HG02885 (cell line): ENCODE measurements at regions not wholly inside any gene's neighbourhood (a gene's known extent, or its start where the extent isn't known, plus 50 kb on each side); places are given as distances from the start of the nearest gene placed in this dataset.
"Not testable (repeated sequence)": the region's sequence is repeated elsewhere in the genome, so short reads cannot be mapped to it uniquely, and the experiment has no call there.

ENCODE experiments used
- ATAC-seq: cut with Tn5 transposase; IDR thresholded peaks from one replicate; pipeline ENCODE4 v1.9.1; 2021; ENCODE audit warnings: mild to moderate bottlenecking; ENCODE audit not compliant: unreplicated experiment, poor library complexity

- no peak for ATAC-seq
These were observed 640.6 kb upstream of the DPPA4 start for GRCh38 chr3:109977897-109978296.

- ATAC-seq: no peak
These were observed 644.9 kb upstream of the DPPA4 start for GRCh38 chr3:109982201-109982600.

- ATAC-seq: no peak
These were observed 647.6 kb upstream of the DPPA4 start for GRCh38 chr3:109984976-109985375.

- ATAC-seq: no peak
These were observed 648.7 kb upstream of the DPPA4 start for GRCh38 chr3:109985943-109986555.

GRCh38 chr3:109994853-109995252 is 657.5 kb upstream of the DPPA4 start:
- ATAC-seq: no peak

DNA sequence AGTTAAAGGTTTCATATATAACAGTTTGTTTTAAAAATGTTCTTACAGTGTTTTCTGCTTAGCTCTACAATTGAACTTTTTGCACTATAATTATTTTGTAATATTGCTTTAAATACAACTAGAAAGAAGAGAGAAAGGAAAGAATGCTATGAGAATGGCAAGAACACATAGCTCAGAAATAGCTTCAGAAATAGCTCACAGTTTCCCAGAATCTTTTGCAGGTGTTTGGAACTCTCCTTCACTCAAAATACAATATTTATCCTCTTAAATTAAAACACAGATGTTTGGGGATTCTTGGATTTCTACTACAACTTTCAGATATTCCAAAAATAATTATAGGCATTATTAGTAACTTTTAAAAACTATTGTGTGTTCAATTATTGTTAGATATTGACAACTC is 658.0 kb upstream of the DPPA4 start:
- no peak for ATAC-seq

DNA sequence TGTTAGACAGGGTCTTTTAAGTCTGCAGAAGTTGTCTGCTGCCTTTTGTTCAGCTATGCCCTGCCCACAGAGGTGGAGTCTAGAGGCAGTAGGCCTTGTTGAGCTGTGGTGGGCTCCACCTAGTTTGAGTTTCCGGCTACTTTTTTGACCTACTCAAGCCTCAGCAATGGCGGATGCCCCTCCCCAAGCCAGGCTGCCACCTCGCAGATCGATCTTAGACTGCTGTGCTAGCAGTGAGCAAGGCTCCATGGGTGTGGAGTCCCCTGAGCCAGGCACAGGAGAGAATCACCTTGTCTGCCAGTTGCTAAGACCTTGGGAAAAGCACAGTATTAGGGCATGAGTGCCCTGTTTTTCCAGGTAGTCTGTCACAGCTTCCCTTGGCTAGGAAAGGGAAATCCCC is 664.6 kb upstream of the DPPA4 start:
- ATAC-seq: not testable (repeated sequence)

DNA sequence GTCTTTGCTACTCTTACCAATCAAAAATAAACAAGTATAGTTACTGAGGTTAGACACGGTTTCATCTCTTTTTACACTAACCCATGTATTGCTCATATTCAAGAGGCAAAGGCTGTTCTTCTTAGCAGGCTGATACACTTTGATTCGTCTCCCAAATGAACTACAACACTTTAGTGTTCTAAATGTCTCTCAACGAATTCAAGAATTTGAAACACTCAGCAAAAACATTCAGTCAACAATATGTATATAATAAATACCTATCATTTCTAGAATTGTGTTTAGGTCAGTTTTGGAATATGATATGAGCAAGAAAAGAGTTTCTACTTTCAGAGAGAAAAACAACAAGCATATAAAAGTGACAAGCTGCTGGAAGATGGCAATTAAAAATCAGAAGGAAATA is 669.6 kb upstream of the DPPA4 start:
- no peak for ATAC-seq

GRCh38 chr3:110015231-110015963 is 678.1 kb upstream of the DPPA4 start:
- no peak for ATAC-seq

- ATAC-seq: no peak
These were observed 679.0 kb upstream of the DPPA4 start for GRCh38 chr3:110016235-110016815.

- no peak for ATAC-seq
These were observed 680.0 kb upstream of the DPPA4 start for GRCh38 chr3:110017304-110017703.

DNA sequence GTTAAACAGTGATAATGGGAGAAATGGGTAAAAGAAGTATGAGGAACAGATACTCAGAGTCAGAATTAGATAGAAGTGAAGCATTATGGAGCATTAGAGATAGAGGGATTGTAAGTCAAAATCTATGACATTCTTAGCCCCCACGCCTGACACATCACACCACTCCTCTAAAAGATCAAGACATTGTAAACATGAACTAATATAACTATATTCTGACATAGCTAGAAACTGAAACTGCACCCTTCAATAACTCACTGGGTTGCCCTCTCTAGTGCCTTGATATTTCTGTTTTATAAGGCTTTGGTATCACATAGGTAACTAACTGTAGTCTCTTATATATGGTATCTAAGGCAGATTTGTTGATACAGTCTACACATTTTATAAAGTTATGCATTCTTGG is 684.3 kb upstream of the DPPA4 start:
- no peak for ATAC-seq

- ATAC-seq: not testable (repeated sequence)
These were observed 685.7 kb upstream of the DPPA4 start for GRCh38 chr3:110023022-110023421.

DNA sequence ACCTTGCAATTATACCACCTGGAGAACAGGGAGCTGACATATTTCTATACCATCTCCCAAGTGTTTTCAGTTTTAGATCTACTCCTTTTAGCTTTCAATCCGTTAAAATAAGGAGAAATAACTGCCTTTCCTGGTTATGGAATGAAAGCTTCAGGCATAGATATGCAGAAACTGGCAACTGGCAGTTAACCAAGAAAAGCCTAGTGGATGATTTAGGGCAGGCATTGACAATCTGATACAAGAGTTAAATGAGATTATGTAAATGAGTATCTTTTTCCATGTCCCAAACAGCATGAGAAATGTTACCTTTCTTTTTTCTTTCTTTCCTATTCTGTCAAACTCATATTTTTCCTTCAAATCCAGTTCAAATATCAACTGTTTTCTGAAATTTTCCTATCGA is 689.1 kb upstream of the DPPA4 start:
- no peak for ATAC-seq

DNA sequence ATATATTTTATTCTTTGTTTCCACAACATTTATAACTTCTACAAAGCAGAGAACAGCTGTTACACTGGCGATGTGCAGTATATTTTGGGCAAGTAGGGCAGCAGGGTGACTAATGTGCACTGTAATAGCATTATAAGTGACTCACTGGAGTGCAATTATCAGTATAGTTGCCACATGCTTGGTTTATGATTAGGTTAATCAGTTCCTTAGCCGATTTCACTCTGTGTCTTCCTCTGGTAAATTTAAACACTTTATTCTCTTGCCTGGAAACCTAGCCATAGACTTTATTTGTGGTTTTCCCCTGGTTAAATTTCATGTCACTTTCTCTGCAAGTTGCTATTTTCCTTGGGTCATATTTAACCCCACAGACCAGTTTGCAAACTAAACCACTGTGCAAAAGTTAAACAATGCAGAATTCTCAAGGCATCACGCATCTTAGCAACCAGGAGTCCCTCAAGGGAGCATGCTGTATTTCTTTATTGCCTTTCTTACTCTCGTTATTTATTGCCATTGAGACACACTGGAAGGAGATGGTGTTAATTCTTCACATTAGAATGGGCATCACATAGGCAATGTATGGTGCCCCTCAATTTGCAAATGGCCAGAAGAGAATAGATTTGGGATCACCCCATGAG is 690.2 kb upstream of the DPPA4 start:
- no peak for ATAC-seq

DNA sequence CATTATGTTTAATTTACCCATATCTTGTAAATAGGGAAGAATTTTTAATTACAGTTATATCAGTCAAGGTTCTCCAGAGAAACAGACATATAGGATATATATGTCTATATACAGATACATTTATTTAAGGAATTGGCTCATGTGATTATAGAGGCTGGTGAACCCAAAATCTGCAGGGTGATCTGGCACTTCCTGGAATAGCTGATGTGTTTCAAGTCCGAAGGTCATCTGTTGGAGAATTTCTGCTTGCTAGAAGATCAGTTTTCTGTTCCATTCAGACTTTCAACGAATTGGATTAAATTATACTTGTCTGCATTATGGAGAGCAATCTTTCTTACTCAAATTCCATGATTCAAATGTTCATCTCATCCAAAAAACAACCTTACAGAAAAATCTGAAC is 694.6 kb upstream of the DPPA4 start:
- ATAC-seq: no peak

DNA sequence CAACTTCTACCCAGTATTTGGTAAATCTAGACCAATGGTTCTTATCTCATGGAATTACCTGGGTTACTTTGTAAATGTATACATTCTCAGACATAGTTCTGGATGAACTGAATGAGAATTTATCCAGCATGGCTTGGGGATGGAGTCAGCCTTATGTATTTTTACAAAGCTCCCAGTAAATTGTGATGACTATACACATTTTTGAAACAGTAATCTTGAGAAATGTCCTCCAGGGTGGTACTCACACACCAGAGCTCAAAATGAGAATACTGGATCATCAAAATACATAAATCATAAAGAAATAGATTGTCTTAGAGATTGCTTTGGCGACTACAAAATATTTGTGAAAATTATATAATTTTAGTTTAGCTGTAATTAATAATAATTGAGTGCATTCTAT is 722.1 kb upstream of the DPPA4 start:
- ATAC-seq: no peak

DNA sequence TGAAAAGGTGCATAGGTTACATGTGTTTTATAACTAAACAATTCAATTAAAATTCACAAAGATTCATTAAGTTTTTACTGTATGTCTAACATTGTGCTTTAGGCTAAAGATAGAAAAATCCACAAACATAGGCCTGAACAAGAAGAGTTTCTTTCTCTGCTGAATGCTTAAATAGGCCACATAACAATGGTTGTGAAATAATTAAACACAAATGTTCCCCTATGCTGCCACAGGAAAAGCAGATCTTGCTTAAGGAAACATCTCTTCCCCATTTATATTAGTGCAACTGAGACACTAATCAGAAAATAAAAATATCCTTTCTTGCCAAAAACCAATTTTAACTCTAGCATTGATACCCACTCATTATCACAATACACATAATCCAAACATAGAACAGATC is 725.4 kb upstream of the DPPA4 start:
- no peak for ATAC-seq

- no peak for ATAC-seq
These were observed 725.8 kb upstream of the DPPA4 start for GRCh38 chr3:110063178-110063577.

DNA sequence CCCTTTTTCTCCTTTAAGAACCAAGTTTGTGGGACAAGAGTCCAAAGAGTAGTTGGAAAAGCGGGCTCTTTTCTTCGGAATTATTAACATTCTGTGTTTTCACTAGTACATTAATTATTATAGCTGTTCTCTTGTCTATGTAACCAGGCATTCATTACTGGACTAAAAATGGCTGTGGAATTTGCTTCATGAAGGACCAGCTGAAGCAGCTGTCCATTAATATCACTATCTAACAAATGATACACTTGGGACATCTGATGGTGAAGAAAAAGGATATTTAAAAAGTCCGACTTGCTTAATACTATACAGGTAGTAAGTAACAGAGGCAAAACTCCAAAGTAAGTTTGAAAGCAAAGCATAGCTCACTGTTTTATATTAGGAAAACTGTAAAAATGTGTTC is 728.9 kb upstream of the DPPA4 start:
- no peak for ATAC-seq

DNA sequence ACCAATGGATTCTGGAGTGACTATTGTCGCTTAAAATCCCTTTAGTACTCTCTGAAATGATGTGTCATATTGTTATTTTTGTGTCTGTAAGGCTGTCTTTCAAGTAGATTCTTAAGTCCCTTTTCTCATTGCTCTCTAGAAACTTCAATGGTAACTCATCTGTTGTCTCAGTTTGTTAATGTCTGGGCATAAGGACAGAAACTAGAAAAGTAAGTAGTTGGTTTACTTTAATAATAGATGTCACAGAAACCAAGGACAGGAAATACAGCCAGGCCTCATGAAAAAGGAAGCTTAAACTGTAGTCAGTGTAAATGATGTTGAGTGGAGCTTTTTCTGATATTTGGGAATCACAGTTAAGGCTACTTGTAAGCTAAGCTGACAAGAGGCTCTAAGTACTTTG is 730.2 kb upstream of the DPPA4 start:
- no peak for ATAC-seq
